ENCODE measurements at regions not wholly inside any gene's neighbourhood (a gene's known extent, or its start where the extent isn't known, plus 50 kb on each side); places are given as distances from the start of the nearest gene placed in this dataset.

GRCh38 chr5:143693651-143694252 is 118.2 kb upstream of the HMHB1 start:
- H4K91ac ChIP-seq (ENCODE audit: insufficient read length, low read depth, low read length) = no peak overlapping the region
- H3K56ac ChIP-seq (ENCODE audit: insufficient read length, low read depth, low read length) = no peak overlapping the region
- no peaks in the 10 kb centered on the region; the same call in 1 of the 2 replicates for H3K27me3 Mint-ChIP-seq (ENCODE audit: low read depth)
- H2BK120ac ChIP-seq (ENCODE audit: low read depth, low read length, poor library complexity, severe bottlenecking) = no peak overlapping the region
- H3K4me1 Mint-ChIP-seq = no peaks in the 10 kb centered on the region
- no peaks in the 10 kb centered on the region for H3K79me2 ChIP-seq (ENCODE audit: insufficient read depth, low read length)
- H4K8ac ChIP-seq (replicated peaks; ENCODE audit: insufficient read length, low read depth, low read length) = no peak overlapping the region
- no peaks in the 10 kb centered on the region for H4K20me1 ChIP-seq (ENCODE audit: control insufficient read depth, insufficient read depth, insufficient read length)
- H2BK5ac ChIP-seq (ENCODE audit: insufficient read length, low read length) = no peak overlapping the region
- H3K79me1 ChIP-seq (ENCODE audit: insufficient read depth, low read depth, low read length, poor library complexity, severe bottlenecking) = no peaks in the 10 kb centered on the region
- no peak overlapping the region for H4K5ac ChIP-seq (ENCODE audit: insufficient read length, low read depth, low read length)
- H3K27me3 ChIP-seq (ENCODE audit: insufficient read depth, low read length) = no peaks in the 10 kb centered on the region
- no peak for DNase-seq
- H3K9ac ChIP-seq (ENCODE audit: extremely low read depth, insufficient read length, low read length) = no peak overlapping the region
- no peak overlapping the region for H2AK5ac ChIP-seq (ENCODE audit: insufficient read length, low read length)
- no peaks in the 10 kb centered on the region for H3K23me2 ChIP-seq (ENCODE audit: insufficient read length, low read depth, low read length, poor library complexity, severe bottlenecking)
- H3K36me3 Mint-ChIP-seq (ENCODE audit: insufficient read depth in 1 of 3, low read depth in 3 of 3) = no peaks in the 10 kb centered on the region
- no peak overlapping the region for H3K27ac Mint-ChIP-seq
- no peaks in the 10 kb centered on the region for H3K9me3 Mint-ChIP-seq
- no peak overlapping the region for H3K4ac ChIP-seq (ENCODE audit: low read depth, low read length)
- no peak overlapping the region for H2BK15ac ChIP-seq (ENCODE audit: low read depth, low read length)
- H3K4me1 ChIP-seq (ENCODE audit: insufficient read depth, low read length) = no peaks in the 10 kb centered on the region
- no peak overlapping the region for H3T11ph ChIP-seq (ENCODE audit: low read length)
- no peak overlapping the region for H2BK12ac ChIP-seq (ENCODE audit: insufficient read length, low read depth, low read length)
- H3K14ac ChIP-seq (ENCODE audit: insufficient read depth, low read length) = no peak overlapping the region
- TF ChIP-seq CTCF (conservative IDR thresholded peaks at IDR 0.05) = no peak
- no peak overlapping the region for H2BK20ac ChIP-seq (ENCODE audit: low read depth, low read length, poor library complexity, severe bottlenecking)
- no peak overlapping the region for H3K4me3 Mint-ChIP-seq
- no peaks in the 10 kb centered on the region for H3K9me3 ChIP-seq (ENCODE audit: control insufficient read depth, low read depth, low read length)
- H3K4me2 ChIP-seq (ENCODE audit: insufficient read depth, insufficient read length, low read length) = no peak overlapping the region
- H2AFZ ChIP-seq (ENCODE audit: low read length) = no peak overlapping the region
- no CpG with 5 or more reads among the region's 4 CpGs for WGBS (ENCODE audit: extremely low coverage, insufficient read length, low lambda C conversion rate)
- no peak overlapping the region for H3K27ac ChIP-seq (ENCODE audit: insufficient read length, low read depth, low read length)
- H3K18ac ChIP-seq (ENCODE audit: insufficient read length, low read depth, low read length) = no peak overlapping the region
- no peak overlapping the region for H3K23ac ChIP-seq (ENCODE audit: insufficient read length, low read depth, low read length)

All from H9 (cell line).